ENCODE measurements at regions not wholly inside any gene's neighbourhood (a gene's known extent, or its start where the extent isn't known, plus 50 kb on each side); places are given as distances from the start of the nearest gene placed in this dataset.

DNA sequence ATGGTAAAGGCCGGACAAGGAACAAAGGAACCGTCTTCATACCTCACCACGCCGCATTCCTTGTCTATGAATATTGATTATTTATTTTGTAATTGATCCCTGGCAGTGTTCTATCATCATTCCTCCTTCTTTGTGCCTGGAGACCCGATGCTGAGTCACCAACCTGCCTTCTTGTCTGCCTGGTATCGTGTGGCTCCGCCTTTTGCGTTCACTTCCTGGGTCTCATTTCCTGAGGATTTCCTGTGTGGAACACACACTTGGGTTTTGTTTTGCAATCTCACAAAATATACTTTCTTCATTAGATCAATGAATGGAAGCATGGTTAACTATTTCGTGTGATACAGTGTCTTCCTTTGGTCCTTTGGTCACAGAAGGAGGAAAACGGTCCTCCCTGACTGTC, 95.5 kb upstream of the SNTG2 start:
- Histone ChIP-seq H2AK5ac (ENCODE audit: low read depth, low read length) (peak overlapping the region; percentile 58; the same call in 1 of the 2 replicates), H4K20me1 (replicated peaks in 1 of 2; ENCODE audit: control insufficient read depth in 1 of 2, insufficient read depth in 2 of 2, low read length in 2 of 2) (peaks cover 0 to 2% of the 10 kb centered on the region in 2 experiments), H2AFZ (ENCODE audit: low read length) (no peak overlapping the region), H4K8ac (ENCODE audit: extremely low read depth, insufficient read depth, low read length) (no peak overlapping the region), H3K14ac (ENCODE audit: insufficient read length) (no peak overlapping the region), H2BK20ac (ENCODE audit: low read length) (no peak overlapping the region), H3K23me2 (ENCODE audit: low read depth, low read length) (0 out of 2 replicates have a peak, but pooled peaks cover 4% of the 10 kb centered on the region), H2BK12ac (ENCODE audit: low read depth, low read length) (no peak overlapping the region), H2BK15ac (ENCODE audit: low read length) (no peak overlapping the region), H3K79me2 (ENCODE audit: control insufficient read depth in 1 of 2, insufficient read depth in 2 of 2, low read length in 2 of 2) (no peaks in the 10 kb centered on the region), H3K79me1 (ENCODE audit: low read depth, low read length) (no peaks in the 10 kb centered on the region; the same call in 1 of the 2 replicates), H3K36me3 (ENCODE audit: control insufficient read depth in 2 of 4, insufficient read depth in 4 of 4, low read length in 3 of 4) (no peaks in the 10 kb centered on the region), H3K27ac (ENCODE audit: low read depth, low read length) (no peak overlapping the region), H3K4me3 (ENCODE audit: extremely low read depth in 1 of 4, insufficient read depth in 2 of 4, low read depth in 3 of 4, low read length in 4 of 4) (no peak overlapping the region), H4K5ac (ENCODE audit: insufficient read length, low read depth, low read length) (no peak overlapping the region), H3K23ac (ENCODE audit: insufficient read length) (no peak overlapping the region), H3K4me2 (ENCODE audit: insufficient read depth in 1 of 2, low read depth in 2 of 2, low read length in 2 of 2) (no peak overlapping the region), H3K4me1 (replicated peaks in 1 of 4; ENCODE audit: control insufficient read depth in 3 of 4, insufficient read depth in 4 of 4, low read length in 3 of 4) (no peaks in the 10 kb centered on the region), H4K91ac (replicated peaks; ENCODE audit: insufficient read length, low read length) (no peak overlapping the region), H2BK5ac (ENCODE audit: low read depth, low read length) (no peak overlapping the region), H3K18ac (ENCODE audit: extremely low read depth, low read length) (no peak overlapping the region), H3K4ac (replicated peaks; ENCODE audit: insufficient read length, low read depth, low read length) (no peak overlapping the region), H3K27me3 (replicated peaks in 1 of 4; ENCODE audit: control insufficient read depth in 3 of 4, extremely low read depth in 1 of 4, insufficient read depth in 3 of 4, low read length in 3 of 4) (peaks cover 0 to 3% (median under 1%) of the 10 kb centered on the region in 4 experiments; a peak in 2 of 7 replicates), H3K9ac (replicated peaks in 1 of 4; ENCODE audit: extremely low read depth in 1 of 4, low read depth in 3 of 4, low read length in 3 of 4) (no peak overlapping the region), H3K9me3 (ENCODE audit: insufficient read depth in 2 of 2, low read depth in 1 of 2, low read length in 1 of 2) (no peaks in the 10 kb centered on the region; a peak in 1 of 4 replicates), H2BK120ac (replicated peaks; ENCODE audit: low read depth, low read length) (no peak overlapping the region), H3K56ac (replicated peaks; ENCODE audit: insufficient read length, low read depth, low read length) (no peak overlapping the region)
- FAIRE-seq: no peak
- no peak for TF ChIP-seq RFX5 (IDR thresholded peaks at IDR 0.05; ENCODE audit: borderline replicate concordance, low read depth, low read length)
- TF ChIP-seq MAFK (IDR thresholded peaks at IDR 0.05; ENCODE audit: low read depth, low read length): no peak
- TF ChIP-seq, protein P1, sequence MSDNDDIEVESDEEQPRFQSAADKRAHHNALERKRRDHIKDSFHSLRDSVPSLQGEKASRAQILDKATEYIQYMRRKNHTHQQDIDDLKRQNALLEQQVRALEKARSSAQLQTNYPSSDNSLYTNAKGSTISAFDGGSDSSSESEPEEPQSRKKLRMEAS (IDR thresholded peaks at IDR 0.05): no peak
- no peak for TF ChIP-seq CEBPB (IDR thresholded peaks at IDR 0.05; ENCODE audit: low read depth, low read length)
- no peak for TF ChIP-seq CBX5 (IDR thresholded peaks at IDR 0.05; ENCODE audit: low read depth, low read length)
- TF ChIP-seq SP1 (IDR thresholded peaks at IDR 0.05; ENCODE audit: low read depth, low read length): no peak
- TF ChIP-seq TBP (IDR thresholded peaks at IDR 0.05; ENCODE audit: low read depth, low read length): no peak
- TF ChIP-seq BRCA1 (IDR thresholded peaks at IDR 0.05; ENCODE audit: low read depth, low read length): no peak
- TF ChIP-seq, protein P2, sequence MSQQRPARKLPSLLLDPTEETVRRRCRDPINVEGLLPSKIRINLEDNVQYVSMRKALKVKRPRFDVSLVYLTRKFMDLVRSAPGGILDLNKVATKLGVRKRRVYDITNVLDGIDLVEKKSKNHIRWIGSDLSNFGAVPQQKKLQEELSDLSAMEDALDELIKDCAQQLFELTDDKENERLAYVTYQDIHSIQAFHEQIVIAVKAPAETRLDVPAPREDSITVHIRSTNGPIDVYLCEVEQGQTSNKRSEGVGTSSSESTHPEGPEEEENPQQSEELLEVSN (IDR thresholded peaks at IDR 0.05): no peak
- TF ChIP-seq CHD1 (IDR thresholded peaks at IDR 0.05; ENCODE audit: low read depth, low read length): no peak
- TF ChIP-seq CBX8 (IDR thresholded peaks at IDR 0.05; ENCODE audit: borderline replicate concordance, low read depth, low read length): no peak
- TF ChIP-seq EGR1 (IDR thresholded peaks at IDR 0.05; ENCODE audit: borderline replicate concordance, low read depth, low read length): no peak
- no peak for TF ChIP-seq HDAC6 (IDR thresholded peaks at IDR 0.05; ENCODE audit: low read depth, low read length)
- TF ChIP-seq SP2 (IDR thresholded peaks at IDR 0.05; ENCODE audit: low read length): no peak
- DNase-seq (ENCODE audit: low read depth in 1 of 2, low spot score in 2 of 2): no peak
- CTCF ChIA-PET (ENCODE audit: partially characterized antibody): interaction anchor here (0.6 to 6.7 kb wide), 11 partner anchors 10 to 140 kb away, joined by 3 to 41 read pairs (median 3); no protein-coding TSS in a partner anchor
- WGBS, 2 experiments (ENCODE audit: extremely low coverage in 1 of 2, insufficient coverage in 1 of 2, insufficient read length in 1 of 2, insufficient replicate concordance in 2 of 2, low coverage in 1 of 2, low lambda C conversion rate in 2 of 2, missing lambda C conversion rate in 1 of 2): 84% methylated on average over 10 of the region's 10 CpGs; no CpG with 5 or more reads in 1 of the 2 experiments
- POLR2A ChIA-PET (ENCODE audit: partially characterized antibody): no interaction called here
